WTC11 (cell line): ENCODE measurements at regions not wholly inside any gene's neighbourhood (a gene's known extent, or its start where the extent isn't known, plus 50 kb on each side); places are given as distances from the start of the nearest gene placed in this dataset.

Source experiments
- ATAC-seq: fragments of 200-7000 bp; cut with Tn5 transposase; 2 replicates; pipeline ENCODE4 v1.10.0; 2021; ENCODE audit warnings: mild to moderate bottlenecking, moderate library complexity
- CTCF ChIA-PET: fragments of 300-600 bp; sonication (Branson Sonifier 250); formaldehyde crosslinking; loops from one replicate; lab custom pipeline; 2021; ENCODE audit warnings: antibody characterized with exemption; lab: Charles Lee
- POLR2A ChIA-PET: fragments of 350-600 bp; sonication (Branson Sonifier 250); formaldehyde crosslinking; loops from one replicate; lab custom pipeline; 2021; ENCODE audit warnings: antibody characterized with exemption; lab: Charles Lee
- DNase-seq: peaks from one replicate; pipeline ENCODE4 v3.0.0; 2021; ENCODE audit warnings: low spot score
- H3K27ac Mint-ChIP-seq: 2 replicates; pipeline ENCODE4 v1.8.0; 2021; ENCODE audit warnings: mixed read lengths
- H3K27me3 Mint-ChIP-seq: 2 replicates; pipeline ENCODE4 v1.8.0; 2021; ENCODE audit warnings: low read depth, mild to moderate bottlenecking, moderate library complexity, mixed read lengths
- H3K36me3 Mint-ChIP-seq: 2 replicates; pipeline ENCODE4 v1.8.0; 2021; ENCODE audit warnings: mixed read lengths
- H3K4me1 Mint-ChIP-seq: 2 replicates; pipeline ENCODE4 v1.8.0; 2022; ENCODE audit warnings: mixed read lengths
- H3K4me3 Mint-ChIP-seq: 2 replicates; pipeline ENCODE4 v1.8.0; 2021; ENCODE audit warnings: mild to moderate bottlenecking, moderate library complexity, mixed read lengths
- H3K9me3 Mint-ChIP-seq: 2 replicates; pipeline ENCODE4 v1.8.0; 2021; ENCODE audit warnings: mixed read lengths
- AR ChIP-seq: fragments of 250-450 bp; sonication (Bioruptor Pico); IDR thresholded peaks from 2 replicates; pipeline ENCODE4 v1.9.0; 2021; ENCODE audit warnings: mild to moderate bottlenecking
- ATF1 ChIP-seq: sonication (generic); formaldehyde crosslinking; IDR thresholded peaks from 2 replicates; pipeline ENCODE4 v1.8.1; 2023; ENCODE audit warnings: mild to moderate bottlenecking, moderate library complexity, missing genetic modification reagents
- ATF2 ChIP-seq: sonication (generic); formaldehyde crosslinking; IDR thresholded peaks from 2 replicates; pipeline ENCODE4 v1.8.1; 2022; ENCODE audit warnings: low read depth, missing genetic modification reagents, borderline replicate concordance
- ATF6 ChIP-seq: sonication (generic); formaldehyde crosslinking; IDR thresholded peaks from 2 replicates; pipeline ENCODE4 v1.8.1; 2023; ENCODE audit warnings: mild to moderate bottlenecking, missing genetic modification reagents
- EMX1 ChIP-seq: fragments of 250-450 bp; sonication (Bioruptor Pico); IDR thresholded peaks from 2 replicates; pipeline ENCODE4 v1.8.0; 2021; ENCODE audit warnings: mild to moderate bottlenecking
- ESRRA ChIP-seq: sonication (generic); formaldehyde crosslinking; IDR thresholded peaks from 2 replicates; pipeline ENCODE4 v1.8.1; 2022; ENCODE audit warnings: mild to moderate bottlenecking, missing genetic modification reagents, borderline replicate concordance
- FOXJ3 ChIP-seq: sonication (generic); formaldehyde crosslinking; IDR thresholded peaks from 2 replicates; pipeline ENCODE4 v1.9.0; 2021; ENCODE audit warnings: missing genetic modification reagents, mild to moderate bottlenecking, borderline replicate concordance
- GABPB1 ChIP-seq: sonication (generic); formaldehyde crosslinking; IDR thresholded peaks from 2 replicates; pipeline ENCODE4 v1.8.1; 2023; ENCODE audit warnings: mild to moderate bottlenecking, missing genetic modification reagents
- KAT7 ChIP-seq: sonication (generic); formaldehyde crosslinking; IDR thresholded peaks from 2 replicates; pipeline ENCODE4 v1.8.1; 2023; ENCODE audit warnings: missing genetic modification reagents, mild to moderate bottlenecking, borderline replicate concordance
- NFE2L1 ChIP-seq: sonication (generic); formaldehyde crosslinking; IDR thresholded peaks from 2 replicates; pipeline ENCODE4 v1.8.1; 2023; ENCODE audit warnings: missing genetic modification reagents
- NFYB ChIP-seq: sonication (generic); formaldehyde crosslinking; conservative IDR thresholded peaks from 2 replicates; pipeline ENCODE4 v1.8.0; 2022; ENCODE audit warnings: low read depth, missing genetic modification reagents
- NR2C2 ChIP-seq: sonication (generic); formaldehyde crosslinking; IDR thresholded peaks from 2 replicates; pipeline ENCODE4 v1.8.0; 2022; ENCODE audit warnings: mild to moderate bottlenecking, missing genetic modification reagents
- PRRX2 ChIP-seq: fragments of 250-450 bp; sonication (Bioruptor Pico); IDR thresholded peaks from 2 replicates; pipeline ENCODE4 v1.8.0; 2021; ENCODE audit warnings: mild to moderate bottlenecking
- SMAD3 ChIP-seq: sonication (generic); formaldehyde crosslinking; IDR thresholded peaks from 2 replicates; pipeline ENCODE4 v1.8.0; 2022; ENCODE audit warnings: missing genetic modification reagents, mild to moderate bottlenecking, borderline replicate concordance
- TEAD4 ChIP-seq: sonication (generic); formaldehyde crosslinking; IDR thresholded peaks from 2 replicates; pipeline ENCODE4 v1.8.0; 2022; ENCODE audit warnings: mild to moderate bottlenecking, missing genetic modification reagents
- TP53 ChIP-seq: sonication (generic); formaldehyde crosslinking; IDR thresholded peaks from 2 replicates; pipeline ENCODE4 v1.8.1; 2023; ENCODE audit warnings: mild to moderate bottlenecking, missing genetic modification reagents
- USF2 ChIP-seq: sonication (generic); formaldehyde crosslinking; IDR thresholded peaks from 2 replicates; pipeline ENCODE4 v1.8.1; 2023; ENCODE audit warnings: mild to moderate bottlenecking, missing genetic modification reagents, moderate library complexity
- ZNF219 ChIP-seq: sonication (generic); formaldehyde crosslinking; IDR thresholded peaks from 2 replicates; pipeline ENCODE4 v1.8.0; 2023; ENCODE audit warnings: missing genetic modification reagents, mild to moderate bottlenecking, borderline replicate concordance
- ZSCAN18 ChIP-seq: fragments of 250-450 bp; sonication (Bioruptor Pico); IDR thresholded peaks from 2 replicates; pipeline ENCODE4 v2.1.2; 2022; ENCODE audit warnings: mild to moderate bottlenecking, moderate library complexity

GRCh38 chr14:101039755-101040138, 136.2 kb upstream of the RTL1 start:
- POLR2A ChIA-PET = no interaction called here
- ATAC-seq (no peak), DNase-seq (no peak)
- CTCF ChIA-PET = no interaction called here
- no peaks in the 10 kb centered on the region for H3K9me3 Mint-ChIP-seq
- H3K4me1 Mint-ChIP-seq = no peaks in the 10 kb centered on the region
- H3K27ac Mint-ChIP-seq = no peak overlapping the region
- peaks cover 51% of the 10 kb centered on the region for H3K36me3 Mint-ChIP-seq
- no peak overlapping the region for H3K4me3 Mint-ChIP-seq
- TF ChIP-seq PRRX2 (CRISPR knock-in tag) (no peak), NR2C2 (no peak), EMX1 (no peak), USF2 (CRISPR knock-in tag) (no peak), NFE2L1 (CRISPR knock-in tag) (no peak), SMAD3 (no peak), ZNF219 (no peak), NFYB (CRISPR knock-in tag) (no peak), TP53 (no peak), ATF2 (CRISPR knock-in tag) (no peak), ATF6 (CRISPR knock-in tag) (no peak), FOXJ3 (CRISPR knock-in tag) (no peak), TEAD4 (CRISPR knock-in tag) (no peak), ZSCAN18 (no peak), KAT7 (CRISPR knock-in tag) (no peak)
- no peaks in the 10 kb centered on the region for H3K27me3 Mint-ChIP-seq

- Mint-ChIP-seq H3K27me3 (no peaks in the 10 kb centered on the region), H3K36me3 (peaks cover 48% of the 10 kb centered on the region), H3K4me3 (no peak overlapping the region), H3K9me3 (no peaks in the 10 kb centered on the region), H3K27ac (no peak overlapping the region), H3K4me1 (no peaks in the 10 kb centered on the region)
- no peak for DNase-seq
- TF ChIP-seq GABPB1 (CRISPR knock-in tag) (peak; percentile 73), AR (CRISPR knock-in tag) (no peak), ESRRA (CRISPR knock-in tag) (no peak), ATF1 (CRISPR knock-in tag) (no peak)
- no peak for ATAC-seq
- ChIA-PET POLR2A (no interaction called here), CTCF (no interaction called here)
Observed at GRCh38 chr14:101040538-101041442, 137.3 kb upstream of the RTL1 start.
